PFSK-1 (cell line): ENCODE measurements at regions not wholly inside any gene's neighbourhood (a gene's known extent, or its start where the extent isn't known, plus 50 kb on each side); places are given as distances from the start of the nearest gene placed in this dataset.

Experiments used
- FOXP2 ChIP-seq: optimal IDR thresholded peaks from 2 replicates; pipeline ENCODE3; 2011; ENCODE audit warnings: borderline replicate concordance, control low read depth, inconsistent platforms; ENCODE audit not compliant: insufficient read depth; ENCODE audit errors: extremely low read length, extremely low read depth
- POLR2AphosphoS5 ChIP-seq: IDR thresholded peaks from 2 replicates; pipeline ENCODE4 v1.6.1; 2012; ENCODE audit warnings: low read depth, mild to moderate bottlenecking, control low read depth, low read length, moderate library complexity
- SIN3A ChIP-seq: IDR thresholded peaks from 2 replicates; pipeline ENCODE4 v1.6.1; 2012; ENCODE audit warnings: mild to moderate bottlenecking, low read length, moderate library complexity, borderline replicate concordance; ENCODE audit not compliant: insufficient read depth
- TAF1 ChIP-seq: IDR thresholded peaks from 2 replicates; pipeline ENCODE4 v1.6.1; 2012; ENCODE audit warnings: low read length, control low read depth, borderline replicate concordance; ENCODE audit not compliant: insufficient read depth
- TF ChIP-seq, protein P1 (sequence below), 2 experiments: IDR thresholded peaks; 2 replicates each; pipeline versions ENCODE4 v1.6.1 to v1.8.0; 2011 to 2012; ENCODE audit warnings: low read depth in 2 of 2, low read length in 2 of 2, control low read depth in 1 of 2, inconsistent platforms in 1 of 2, mild to moderate bottlenecking in 1 of 2, moderate library complexity in 1 of 2; ENCODE audit not compliant: insufficient read depth in 1 of 2

GRCh38 chr5:164998142-164998541, 1492.7 kb downstream of the MAT2B start:
- TF ChIP-seq TAF1 (no peak), FOXP2 (no peak), POLR2AphosphoS5 (no peak), SIN3A (no peak)
- TF ChIP-seq, protein P1, sequence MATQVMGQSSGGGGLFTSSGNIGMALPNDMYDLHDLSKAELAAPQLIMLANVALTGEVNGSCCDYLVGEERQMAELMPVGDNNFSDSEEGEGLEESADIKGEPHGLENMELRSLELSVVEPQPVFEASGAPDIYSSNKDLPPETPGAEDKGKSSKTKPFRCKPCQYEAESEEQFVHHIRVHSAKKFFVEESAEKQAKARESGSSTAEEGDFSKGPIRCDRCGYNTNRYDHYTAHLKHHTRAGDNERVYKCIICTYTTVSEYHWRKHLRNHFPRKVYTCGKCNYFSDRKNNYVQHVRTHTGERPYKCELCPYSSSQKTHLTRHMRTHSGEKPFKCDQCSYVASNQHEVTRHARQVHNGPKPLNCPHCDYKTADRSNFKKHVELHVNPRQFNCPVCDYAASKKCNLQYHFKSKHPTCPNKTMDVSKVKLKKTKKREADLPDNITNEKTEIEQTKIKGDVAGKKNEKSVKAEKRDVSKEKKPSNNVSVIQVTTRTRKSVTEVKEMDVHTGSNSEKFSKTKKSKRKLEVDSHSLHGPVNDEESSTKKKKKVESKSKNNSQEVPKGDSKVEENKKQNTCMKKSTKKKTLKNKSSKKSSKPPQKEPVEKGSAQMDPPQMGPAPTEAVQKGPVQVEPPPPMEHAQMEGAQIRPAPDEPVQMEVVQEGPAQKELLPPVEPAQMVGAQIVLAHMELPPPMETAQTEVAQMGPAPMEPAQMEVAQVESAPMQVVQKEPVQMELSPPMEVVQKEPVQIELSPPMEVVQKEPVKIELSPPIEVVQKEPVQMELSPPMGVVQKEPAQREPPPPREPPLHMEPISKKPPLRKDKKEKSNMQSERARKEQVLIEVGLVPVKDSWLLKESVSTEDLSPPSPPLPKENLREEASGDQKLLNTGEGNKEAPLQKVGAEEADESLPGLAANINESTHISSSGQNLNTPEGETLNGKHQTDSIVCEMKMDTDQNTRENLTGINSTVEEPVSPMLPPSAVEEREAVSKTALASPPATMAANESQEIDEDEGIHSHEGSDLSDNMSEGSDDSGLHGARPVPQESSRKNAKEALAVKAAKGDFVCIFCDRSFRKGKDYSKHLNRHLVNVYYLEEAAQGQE (IDR thresholded peaks at IDR 0.05; ENCODE audit: insufficient read depth in 1 of 2, low read depth in 2 of 2, low read length in 2 of 2), result no peak

DNA sequence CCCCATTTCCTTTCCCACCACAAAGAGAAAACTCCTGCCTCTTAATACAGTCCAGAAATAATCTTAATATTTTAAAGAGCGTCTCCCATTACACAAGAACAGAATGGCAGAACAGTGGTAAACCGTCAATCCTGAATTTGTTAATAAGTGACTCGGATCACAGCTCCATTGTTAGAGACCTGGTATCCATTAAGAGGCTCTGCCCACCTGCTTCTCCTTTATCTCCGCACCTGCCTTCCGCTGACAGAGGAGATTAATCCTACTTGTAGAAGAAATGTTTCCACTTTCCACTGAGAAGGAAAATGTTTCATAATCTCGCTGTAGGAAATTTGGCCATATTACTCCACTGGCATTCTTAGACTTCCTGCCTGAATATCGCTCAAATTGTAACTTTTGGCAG, 1493.2 kb downstream of the MAT2B start:
- TF ChIP-seq POLR2AphosphoS5 (no peak), SIN3A (no peak), FOXP2 (no peak), TAF1 (no peak)
- TF ChIP-seq, protein P1 (IDR thresholded peaks at IDR 0.05; ENCODE audit: insufficient read depth in 1 of 2, low read depth in 2 of 2, low read length in 2 of 2), result no peak

GRCh38 chr5:165000479-165001190, 1495.2 kb downstream of the MAT2B start:
- TF ChIP-seq SIN3A (no peak), POLR2AphosphoS5 (no peak), FOXP2 (no peak), TAF1 (no peak)
- TF ChIP-seq, protein P1 (IDR thresholded peaks at IDR 0.05; ENCODE audit: insufficient read depth in 1 of 2, low read depth in 2 of 2, low read length in 2 of 2), result no peak

GRCh38 chr5:165003283-165003682, 1497.9 kb downstream of the MAT2B start:
- TF ChIP-seq FOXP2 (no peak), POLR2AphosphoS5 (no peak)

- no peak for TF ChIP-seq FOXP2
These were observed 1498.8 kb downstream of the MAT2B start for GRCh38 chr5:165004175-165004574.

GRCh38 chr5:165014439-165014838, 1509.0 kb downstream of the MAT2B start:
- TF ChIP-seq SIN3A (no peak), TAF1 (no peak), POLR2AphosphoS5 (no peak), FOXP2 (no peak)
- TF ChIP-seq, protein P1 (IDR thresholded peaks at IDR 0.05; ENCODE audit: insufficient read depth in 1 of 2, low read depth in 2 of 2, low read length in 2 of 2), result no peak
